HEK293 (cell line): ENCODE measurements at regions not wholly inside any gene's neighbourhood (a gene's known extent, or its start where the extent isn't known, plus 50 kb on each side); places are given as distances from the start of the nearest gene placed in this dataset.

Experiments used
- CTCF ChIA-PET: fragments of 350-600 bp; formaldehyde crosslinking; extraction: SDS; loops from one replicate; lab custom pipeline; 2021; ENCODE audit warnings: antibody characterized with exemption; lab: Yijun Ruan, JAX
- POLR2A ChIA-PET: fragments of 300-600 bp; formaldehyde crosslinking; extraction: SDS; loops from one replicate; lab custom pipeline; 2020; ENCODE audit warnings: antibody characterized with exemption, inconsistent platforms; lab: Yijun Ruan, JAX
- H3K27ac ChIP-seq: fragments of 200-500 bp; sonication (Bioruptor generic); 2 replicates; pipeline ENCODE4 v1.5.1; 2014; ENCODE audit warnings: low read depth, low read length, control low read depth, inconsistent platforms; ENCODE audit errors: extremely low read depth
- H3K36me3 ChIP-seq, 2 experiments: fragments of 200-500 bp in 1 of 2; sonication (Bioruptor generic) in 1 of 2; 1 replicate in 1 of 2; 2 replicates in 1 of 2; pipeline ENCODE4 v1.5.1; 2014 to 2017; ENCODE audit warnings: inconsistent platforms in 2 of 2, low read length in 2 of 2; ENCODE audit not compliant: control insufficient read depth in 2 of 2, insufficient read depth in 1 of 2
- H3K4me1 ChIP-seq: fragments of 200-500 bp; sonication (Bioruptor generic); 2 replicates; pipeline ENCODE4 v1.5.1; 2014; ENCODE audit warnings: mild to moderate bottlenecking, low read length, inconsistent platforms; ENCODE audit not compliant: control insufficient read depth, insufficient read depth
- H3K4me3 ChIP-seq: 2 replicates; pipeline ENCODE4 v1.5.1; 2011; ENCODE audit warnings: low read depth, mild to moderate bottlenecking, control low read depth, low read length, moderate library complexity
- H3K9me3 ChIP-seq: fragments of 200-500 bp; sonication (Bioruptor generic); 2 replicates; pipeline ENCODE4 v1.5.1; 2014; ENCODE audit warnings: low read depth, low read length, inconsistent platforms; ENCODE audit not compliant: control insufficient read depth, insufficient read depth
- BCL11A ChIP-seq: fragments of 450-650 bp; formaldehyde crosslinking; IDR thresholded peaks from 2 replicates; pipeline ENCODE4 v1.5.1; 2016; ENCODE audit warnings: low read depth, missing biosample characterization, missing genetic modification characterization
- FEZF1 ChIP-seq: fragments of 450-650 bp; formaldehyde crosslinking; IDR thresholded peaks from 2 replicates; pipeline ENCODE4 v1.5.1; 2016; ENCODE audit warnings: missing biosample characterization, missing genetic modification characterization
- HIC1 ChIP-seq: fragments of 450-650 bp; formaldehyde crosslinking; IDR thresholded peaks from 2 replicates; pipeline ENCODE4 v1.5.1; 2016; ENCODE audit warnings: missing biosample characterization, missing genetic modification characterization
- OSR2 ChIP-seq: fragments of 450-650 bp; formaldehyde crosslinking; IDR thresholded peaks from 2 replicates; pipeline ENCODE4 v1.5.1; 2016; ENCODE audit warnings: missing biosample characterization, missing genetic modification characterization
- RBAK ChIP-seq: fragments of 450-650 bp; formaldehyde crosslinking; IDR thresholded peaks from 2 replicates; pipeline ENCODE4 v1.5.1; 2016; ENCODE audit warnings: missing biosample characterization, missing genetic modification characterization
- SETDB1 ChIP-seq: IDR thresholded peaks from one replicate; pipeline ENCODE4 v1.6.1; 2017; ENCODE audit warnings: mild to moderate bottlenecking, low read length, moderate library complexity, mixed read lengths; ENCODE audit not compliant: insufficient read length
- SP3 ChIP-seq: fragments of 450-650 bp; formaldehyde crosslinking; IDR thresholded peaks from 2 replicates; pipeline ENCODE4 v1.5.1; 2016; ENCODE audit warnings: missing biosample characterization, missing genetic modification characterization
- SP7 ChIP-seq: fragments of 450-650 bp; formaldehyde crosslinking; IDR thresholded peaks from 2 replicates; pipeline ENCODE4 v1.5.1; 2016; ENCODE audit warnings: missing biosample characterization, missing genetic modification characterization
- TRIM28 ChIP-seq: IDR thresholded peaks from 2 replicates; pipeline ENCODE4 v1.6.1; 2011; ENCODE audit warnings: low read length, control low read depth, borderline replicate concordance
- WT1 ChIP-seq: fragments of 450-650 bp; formaldehyde crosslinking; IDR thresholded peaks from 2 replicates; pipeline ENCODE4 v1.5.1; 2016; ENCODE audit warnings: missing biosample characterization, missing genetic modification characterization
- ZBTB17 ChIP-seq: fragments of 450-650 bp; formaldehyde crosslinking; IDR thresholded peaks from 2 replicates; pipeline ENCODE4 v1.5.1; 2016; ENCODE audit warnings: missing biosample characterization, missing genetic modification characterization
- ZBTB21 ChIP-seq: fragments of 450-650 bp; formaldehyde crosslinking; IDR thresholded peaks from 2 replicates; pipeline ENCODE4 v1.5.1; 2017; ENCODE audit warnings: missing biosample characterization, missing genetic modification characterization
- ZFHX2 ChIP-seq: fragments of 450-650 bp; formaldehyde crosslinking; conservative IDR thresholded peaks from 2 replicates; pipeline ENCODE4 v1.5.1; 2016; ENCODE audit warnings: missing biosample characterization, missing genetic modification characterization
- ZFP3 ChIP-seq: fragments of 450-650 bp; formaldehyde crosslinking; IDR thresholded peaks from 2 replicates; pipeline ENCODE4 v1.5.1; 2016; ENCODE audit warnings: low read depth, missing biosample characterization, missing genetic modification characterization
- ZNF132 ChIP-seq: fragments of 450-650 bp; formaldehyde crosslinking; IDR thresholded peaks from 2 replicates; pipeline ENCODE4 v1.5.1; 2017; ENCODE audit warnings: missing biosample characterization, missing genetic modification characterization, borderline replicate concordance
- ZNF146 ChIP-seq: fragments of 450-650 bp; formaldehyde crosslinking; IDR thresholded peaks from 2 replicates; pipeline ENCODE4 v1.5.1; 2016; ENCODE audit warnings: missing biosample characterization, missing genetic modification characterization
- ZNF184 ChIP-seq: fragments of 450-650 bp; IDR thresholded peaks from 2 replicates; pipeline ENCODE4 v1.5.1; 2018; ENCODE audit warnings: missing biosample characterization, mild to moderate bottlenecking, missing genetic modification characterization
- ZNF341 ChIP-seq: fragments of 450-650 bp; formaldehyde crosslinking; IDR thresholded peaks from 2 replicates; pipeline ENCODE4; 2016; ENCODE audit warnings: low read depth, missing biosample characterization, missing genetic modification characterization
- ZNF394 ChIP-seq: fragments of 450-650 bp; formaldehyde crosslinking; IDR thresholded peaks from 2 replicates; pipeline ENCODE4 v1.5.1; 2016; ENCODE audit warnings: missing biosample characterization, missing genetic modification characterization, mild to moderate bottlenecking, moderate library complexity, borderline replicate concordance
- ZNF404 ChIP-seq: fragments of 450-650 bp; formaldehyde crosslinking; IDR thresholded peaks from 2 replicates; pipeline ENCODE4 v1.5.1; 2017; ENCODE audit warnings: missing biosample characterization, missing genetic modification characterization
- ZNF510 ChIP-seq: fragments of 450-650 bp; formaldehyde crosslinking; IDR thresholded peaks from 2 replicates; pipeline ENCODE4 v1.5.1; 2018; ENCODE audit warnings: mild to moderate bottlenecking, missing genetic modification characterization, missing biosample characterization; ENCODE audit not compliant: insufficient replicate concordance
- ZNF555 ChIP-seq: fragments of 450-650 bp; formaldehyde crosslinking; conservative IDR thresholded peaks from 2 replicates; pipeline ENCODE4 v1.5.1; 2017; ENCODE audit warnings: missing biosample characterization, mild to moderate bottlenecking, missing genetic modification characterization, inconsistent platforms
- ZNF560 ChIP-seq: fragments of 450-650 bp; formaldehyde crosslinking; IDR thresholded peaks from 2 replicates; pipeline ENCODE4 v1.5.1; 2017; ENCODE audit warnings: missing biosample characterization, missing genetic modification characterization, borderline replicate concordance
- ZNF629 ChIP-seq: fragments of 450-650 bp; formaldehyde crosslinking; IDR thresholded peaks from 2 replicates; pipeline ENCODE4 v1.5.1; 2017; ENCODE audit warnings: missing biosample characterization, missing genetic modification characterization
- ZSCAN23 ChIP-seq: fragments of 450-650 bp; formaldehyde crosslinking; IDR thresholded peaks from 2 replicates; pipeline ENCODE4 v1.5.1; 2016; ENCODE audit warnings: missing biosample characterization, missing genetic modification characterization
- TF ChIP-seq, protein P1 (sequence below): fragments of 450-650 bp; formaldehyde crosslinking; IDR thresholded peaks from 2 replicates; pipeline ENCODE4 v1.5.1; 2016; ENCODE audit warnings: missing biosample characterization, missing genetic modification characterization, borderline replicate concordance
- TF ChIP-seq, protein P2 (sequence below): fragments of 450-650 bp; formaldehyde crosslinking; IDR thresholded peaks from 2 replicates; pipeline ENCODE4 v1.5.1; 2017; ENCODE audit warnings: missing biosample characterization, missing genetic modification characterization
- TF ChIP-seq, protein P3 (sequence below): fragments of 450-650 bp; formaldehyde crosslinking; IDR thresholded peaks from 2 replicates; pipeline ENCODE4 v1.5.1; 2016; ENCODE audit warnings: missing biosample characterization, missing genetic modification characterization, borderline replicate concordance
- TF ChIP-seq, protein P4 (sequence below): fragments of 450-650 bp; formaldehyde crosslinking; IDR thresholded peaks from 2 replicates; pipeline ENCODE4 v1.5.1; 2016; ENCODE audit warnings: missing biosample characterization, missing genetic modification characterization

DNA sequence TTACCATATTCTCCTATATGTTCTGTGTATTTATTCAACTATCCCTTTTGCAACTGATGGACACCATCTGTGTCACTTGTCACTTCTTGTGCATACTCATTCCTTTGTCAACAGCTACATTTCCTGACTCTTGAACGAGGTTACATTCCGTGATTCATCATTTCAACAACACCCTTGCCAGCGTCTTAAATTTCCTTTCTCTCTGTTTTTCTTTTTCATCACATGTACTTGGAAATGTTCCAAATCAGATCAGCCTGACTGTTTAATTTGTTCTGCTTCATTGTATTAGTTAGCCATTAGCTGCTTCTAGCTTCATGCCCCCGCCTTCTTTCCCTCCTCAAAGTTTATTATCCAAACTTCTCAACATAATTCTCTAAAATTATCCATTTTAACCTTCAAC, 173.0 kb downstream of the ADGRL4 start:
- H3K36me3 ChIP-seq = no peaks in the 10 kb centered on the region
- no peak overlapping the region for H3K27ac ChIP-seq
- H3K4me3 ChIP-seq = no peak overlapping the region
- H3K9me3 ChIP-seq = no peaks in the 10 kb centered on the region
- ChIA-PET CTCF (interaction anchor here (1.4 kb wide), 1 partner anchor 519 kb away, joined by 4 read pairs; no protein-coding TSS in a partner anchor), POLR2A (no interaction called here)
- no peaks in the 10 kb centered on the region for H3K4me1 ChIP-seq
- TF ChIP-seq SP3 (tag by site-specific recombination) = no peak
- TF ChIP-seq ZNF184 = 0 out of 2 replicates have a peak, but pooled peaks have one; percentile 53
- TF ChIP-seq ZNF629 (tag by site-specific recombination) = peak; percentile 52; the same call in 1 of the 2 replicates
- TF ChIP-seq WT1 (tag by site-specific recombination) = peak; percentile 51; the same call in 1 of the 2 replicates
- TF ChIP-seq, protein P1, sequence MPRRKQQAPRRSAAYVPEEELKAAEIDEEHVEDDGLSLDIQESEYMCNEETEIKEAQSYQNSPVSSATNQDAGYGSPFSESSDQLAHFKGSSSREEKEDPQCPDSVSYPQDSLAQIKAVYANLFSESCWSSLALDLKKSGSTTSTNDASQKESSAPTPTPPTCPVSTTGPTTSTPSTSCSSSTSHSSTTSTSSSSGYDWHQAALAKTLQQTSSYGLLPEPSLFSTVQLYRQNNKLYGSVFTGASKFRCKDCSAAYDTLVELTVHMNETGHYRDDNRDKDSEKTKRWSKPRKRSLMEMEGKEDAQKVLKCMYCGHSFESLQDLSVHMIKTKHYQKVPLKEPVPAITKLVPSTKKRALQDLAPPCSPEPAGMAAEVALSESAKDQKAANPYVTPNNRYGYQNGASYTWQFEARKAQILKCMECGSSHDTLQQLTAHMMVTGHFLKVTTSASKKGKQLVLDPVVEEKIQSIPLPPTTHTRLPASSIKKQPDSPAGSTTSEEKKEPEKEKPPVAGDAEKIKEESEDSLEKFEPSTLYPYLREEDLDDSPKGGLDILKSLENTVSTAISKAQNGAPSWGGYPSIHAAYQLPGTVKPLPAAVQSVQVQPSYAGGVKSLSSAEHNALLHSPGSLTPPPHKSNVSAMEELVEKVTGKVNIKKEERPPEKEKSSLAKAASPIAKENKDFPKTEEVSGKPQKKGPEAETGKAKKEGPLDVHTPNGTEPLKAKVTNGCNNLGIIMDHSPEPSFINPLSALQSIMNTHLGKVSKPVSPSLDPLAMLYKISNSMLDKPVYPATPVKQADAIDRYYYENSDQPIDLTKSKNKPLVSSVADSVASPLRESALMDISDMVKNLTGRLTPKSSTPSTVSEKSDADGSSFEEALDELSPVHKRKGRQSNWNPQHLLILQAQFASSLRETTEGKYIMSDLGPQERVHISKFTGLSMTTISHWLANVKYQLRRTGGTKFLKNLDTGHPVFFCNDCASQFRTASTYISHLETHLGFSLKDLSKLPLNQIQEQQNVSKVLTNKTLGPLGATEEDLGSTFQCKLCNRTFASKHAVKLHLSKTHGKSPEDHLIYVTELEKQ = peak; percentile 33; the same call in 1 of the 2 replicates
- TF ChIP-seq SETDB1 = peak; percentile 33
- TF ChIP-seq, protein P2, sequence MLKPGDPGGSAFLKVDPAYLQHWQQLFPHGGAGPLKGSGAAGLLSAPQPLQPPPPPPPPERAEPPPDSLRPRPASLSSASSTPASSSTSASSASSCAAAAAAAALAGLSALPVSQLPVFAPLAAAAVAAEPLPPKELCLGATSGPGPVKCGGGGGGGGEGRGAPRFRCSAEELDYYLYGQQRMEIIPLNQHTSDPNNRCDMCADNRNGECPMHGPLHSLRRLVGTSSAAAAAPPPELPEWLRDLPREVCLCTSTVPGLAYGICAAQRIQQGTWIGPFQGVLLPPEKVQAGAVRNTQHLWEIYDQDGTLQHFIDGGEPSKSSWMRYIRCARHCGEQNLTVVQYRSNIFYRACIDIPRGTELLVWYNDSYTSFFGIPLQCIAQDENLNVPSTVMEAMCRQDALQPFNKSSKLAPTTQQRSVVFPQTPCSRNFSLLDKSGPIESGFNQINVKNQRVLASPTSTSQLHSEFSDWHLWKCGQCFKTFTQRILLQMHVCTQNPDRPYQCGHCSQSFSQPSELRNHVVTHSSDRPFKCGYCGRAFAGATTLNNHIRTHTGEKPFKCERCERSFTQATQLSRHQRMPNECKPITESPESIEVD (tag by site-specific recombination) = no peak
- no peak for TF ChIP-seq ZNF146
- TF ChIP-seq OSR2 = 0 out of 2 replicates have a peak, but pooled peaks have one; percentile 14
- 0 out of 2 replicates have a peak, but pooled peaks have one; percentile 38 for TF ChIP-seq ZBTB17
- 0 out of 2 replicates have a peak, but pooled peaks have one; percentile 52 for TF ChIP-seq SP7 (tag by site-specific recombination)
- TF ChIP-seq ZSCAN23 = peak; percentile 65; the same call in 1 of the 2 replicates
- TF ChIP-seq ZNF560 (tag by site-specific recombination) = no peak
- TF ChIP-seq, protein P3, sequence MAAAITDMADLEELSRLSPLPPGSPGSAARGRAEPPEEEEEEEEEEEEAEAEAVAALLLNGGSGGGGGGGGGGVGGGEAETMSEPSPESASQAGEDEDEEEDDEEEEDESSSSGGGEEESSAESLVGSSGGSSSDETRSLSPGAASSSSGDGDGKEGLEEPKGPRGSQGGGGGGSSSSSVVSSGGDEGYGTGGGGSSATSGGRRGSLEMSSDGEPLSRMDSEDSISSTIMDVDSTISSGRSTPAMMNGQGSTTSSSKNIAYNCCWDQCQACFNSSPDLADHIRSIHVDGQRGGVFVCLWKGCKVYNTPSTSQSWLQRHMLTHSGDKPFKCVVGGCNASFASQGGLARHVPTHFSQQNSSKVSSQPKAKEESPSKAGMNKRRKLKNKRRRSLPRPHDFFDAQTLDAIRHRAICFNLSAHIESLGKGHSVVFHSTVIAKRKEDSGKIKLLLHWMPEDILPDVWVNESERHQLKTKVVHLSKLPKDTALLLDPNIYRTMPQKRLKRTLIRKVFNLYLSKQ (tag by site-specific recombination) = no peak
- no peak for TF ChIP-seq ZBTB21 (tag by site-specific recombination)
- TF ChIP-seq ZNF555 (tag by site-specific recombination) = 0 out of 2 replicates have a peak, but pooled peaks have one; percentile 8
- TF ChIP-seq ZNF404 (tag by site-specific recombination) = no peak
- no peak for TF ChIP-seq ZNF341
- TF ChIP-seq ZFP3 = no peak
- no peak for TF ChIP-seq ZNF510 (tag by site-specific recombination)
- TF ChIP-seq RBAK (tag by site-specific recombination) = 0 out of 2 replicates have a peak, but pooled peaks have one; percentile 13
- no peak for TF ChIP-seq ZNF132 (tag by site-specific recombination)
- TF ChIP-seq ZNF394 (tag by site-specific recombination) = 0 out of 2 replicates have a peak, but pooled peaks have one; percentile 20
- TF ChIP-seq, protein P4, sequence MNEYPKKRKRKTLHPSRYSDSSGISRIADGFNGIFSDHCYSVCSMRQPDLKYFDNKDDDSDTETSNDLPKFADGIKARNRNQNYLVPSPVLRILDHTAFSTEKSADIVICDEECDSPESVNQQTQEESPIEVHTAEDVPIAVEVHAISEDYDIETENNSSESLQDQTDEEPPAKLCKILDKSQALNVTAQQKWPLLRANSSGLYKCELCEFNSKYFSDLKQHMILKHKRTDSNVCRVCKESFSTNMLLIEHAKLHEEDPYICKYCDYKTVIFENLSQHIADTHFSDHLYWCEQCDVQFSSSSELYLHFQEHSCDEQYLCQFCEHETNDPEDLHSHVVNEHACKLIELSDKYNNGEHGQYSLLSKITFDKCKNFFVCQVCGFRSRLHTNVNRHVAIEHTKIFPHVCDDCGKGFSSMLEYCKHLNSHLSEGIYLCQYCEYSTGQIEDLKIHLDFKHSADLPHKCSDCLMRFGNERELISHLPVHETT (tag by site-specific recombination) = no peak
- 0 out of 2 replicates have a peak, but pooled peaks have one; percentile 34 for TF ChIP-seq HIC1
- no peak for TF ChIP-seq BCL11A
- no peak for TF ChIP-seq ZFHX2 (tag by site-specific recombination)
- TF ChIP-seq FEZF1 = peak; percentile 68
- TF ChIP-seq TRIM28 = peak; percentile 75; the same call in 1 of the 2 replicates
